DND-41 (cell line): ENCODE measurements at regions not wholly inside any gene's neighbourhood (a gene's known extent, or its start where the extent isn't known, plus 50 kb on each side); places are given as distances from the start of the nearest gene placed in this dataset.
A peak's percentile ranks its signal among the peaks of the same experiment; 100 is the strongest.

Experiments
- ATAC-seq: fragments of 200-7000 bp; cut with Tn5 transposase; 3 replicates; pipeline ENCODE4 v1.9.1; 2021; ENCODE audit warnings: low read depth; ENCODE audit not compliant: insufficient read depth
- DNase-seq: peaks from one replicate; pipeline ENCODE4 v3.0.0-alpha.2; 2020
- H2AFZ ChIP-seq: 2 replicates; pipeline ENCODE4 v1.6.0; 2012; ENCODE audit warnings: low read depth, low read length
- H3K27ac ChIP-seq: 2 replicates; pipeline ENCODE4 v1.5.1; 2012; ENCODE audit warnings: low read length, inconsistent platforms
- H3K27me3 ChIP-seq: fragments of 200-600 bp; sonication (generic); 2 replicates; pipeline ENCODE4 v1.6.0; 2012; ENCODE audit warnings: low read length, mild to moderate bottlenecking, inconsistent platforms; ENCODE audit not compliant: insufficient read depth, poor library complexity
- H3K36me3 ChIP-seq: 2 replicates; pipeline ENCODE4 v1.5.1; 2012; ENCODE audit warnings: low read length, inconsistent platforms; ENCODE audit not compliant: insufficient read depth
- H3K4me1 ChIP-seq: 2 replicates; pipeline ENCODE4 v1.5.1; 2012; ENCODE audit warnings: mild to moderate bottlenecking, low read length; ENCODE audit not compliant: insufficient read depth
- H3K4me2 ChIP-seq: 2 replicates; pipeline ENCODE4 v1.6.0; 2012; ENCODE audit warnings: mild to moderate bottlenecking, moderate library complexity, low read length, inconsistent platforms; ENCODE audit not compliant: insufficient read depth
- H3K4me3 ChIP-seq, 2 experiments: fragments of 200-600 bp in 1 of 2; shearing (Covaris generic) in 1 of 2; 2 replicates each; pipeline ENCODE4 v1.5.1; 2012 to 2016; ENCODE audit warnings: inconsistent platforms in 2 of 2, low read length in 2 of 2, mild to moderate bottlenecking in 2 of 2, low read depth in 1 of 2, moderate library complexity in 1 of 2
- H3K79me2 ChIP-seq: 2 replicates; pipeline ENCODE4 v1.6.0; 2012; ENCODE audit warnings: low read length, inconsistent platforms; ENCODE audit not compliant: insufficient read depth
- H3K9ac ChIP-seq: 2 replicates; pipeline ENCODE4 v1.6.0; 2012; ENCODE audit warnings: low read depth, mild to moderate bottlenecking, inconsistent platforms, low read length, moderate library complexity
- H3K9me3 ChIP-seq: 2 replicates; pipeline ENCODE4 v1.5.1; 2012; ENCODE audit warnings: low read length, moderate library complexity, mild to moderate bottlenecking, inconsistent platforms; ENCODE audit not compliant: insufficient read depth, severe bottlenecking
- H4K20me1 ChIP-seq: 2 replicates; pipeline ENCODE4 v1.6.0; 2012; ENCODE audit warnings: low read length; ENCODE audit not compliant: insufficient read depth
- EZH2 ChIP-seq: IDR thresholded peaks from 3 replicates; pipeline ENCODE4 v1.6.1; 2012; ENCODE audit warnings: borderline replicate concordance, low read depth, mild to moderate bottlenecking, moderate library complexity, low read length, inconsistent platforms; ENCODE audit not compliant: severe bottlenecking
- TF ChIP-seq, protein P1 (sequence below): IDR thresholded peaks from 2 replicates; pipeline ENCODE4 v1.5.1; 2012; ENCODE audit warnings: borderline replicate concordance, low read length, moderate library complexity, mild to moderate bottlenecking; ENCODE audit not compliant: poor library complexity, severe bottlenecking; ENCODE audit errors: extremely low read depth

DNA sequence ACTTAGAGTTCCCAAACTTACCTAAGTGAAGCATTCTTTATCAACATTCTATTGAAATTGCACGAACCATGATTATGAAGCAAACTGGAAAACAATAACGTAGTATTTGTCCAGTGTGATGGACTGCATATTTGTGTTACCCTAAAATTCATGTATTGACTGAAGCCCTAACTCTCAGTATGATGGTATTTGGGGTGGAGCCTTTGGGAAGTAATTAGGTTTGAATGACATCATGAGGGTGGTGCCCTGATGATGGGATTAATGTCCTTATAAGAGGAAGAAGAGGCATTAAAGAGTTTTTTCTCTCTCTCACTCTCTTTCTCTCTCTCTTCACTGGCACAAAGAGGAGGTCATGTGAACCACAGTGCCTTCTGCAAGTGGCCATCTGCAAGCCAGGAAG, 365.4 kb upstream of the PTGER4 start:
- H3K9ac ChIP-seq: no peak overlapping the region
- no peaks in the 10 kb centered on the region for H4K20me1 ChIP-seq
- H3K79me2 ChIP-seq: no peaks in the 10 kb centered on the region
- ATAC-seq (no peak), DNase-seq (no peak)
- no peak overlapping the region for H2AFZ ChIP-seq
- H3K4me3 ChIP-seq: no peak overlapping the region
- no peaks in the 10 kb centered on the region for H3K27me3 ChIP-seq
- H3K9me3 ChIP-seq: no peaks in the 10 kb centered on the region
- no peaks in the 10 kb centered on the region for H3K4me1 ChIP-seq
- no peaks in the 10 kb centered on the region for H3K36me3 ChIP-seq
- TF ChIP-seq EZH2: no peak
- no peak overlapping the region for H3K27ac ChIP-seq
- H3K4me2 ChIP-seq: no peak overlapping the region

DNA sequence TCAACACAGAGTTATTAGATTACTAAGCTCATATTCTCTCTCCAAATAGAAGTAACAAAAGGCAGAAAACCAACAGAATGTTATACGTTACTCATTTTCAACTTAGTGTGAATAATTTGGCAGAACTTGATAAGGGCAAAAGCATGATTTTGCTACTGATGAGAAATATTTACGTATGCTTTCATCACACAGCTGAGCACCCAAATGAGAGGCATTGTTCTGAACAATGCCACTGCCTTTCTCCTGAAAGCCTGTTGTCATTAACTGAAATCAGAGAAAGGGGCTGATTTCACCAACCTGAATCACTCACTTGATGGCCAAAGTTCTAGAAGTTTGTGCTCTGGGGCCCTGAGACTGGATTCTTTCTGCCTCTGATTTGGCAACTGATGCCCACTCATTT, 367.5 kb upstream of the PTGER4 start:
- H3K36me3 ChIP-seq: no peaks in the 10 kb centered on the region
- 0 out of 2 replicates have a peak overlapping the region, but pooled peaks have one; percentile 2 for H2AFZ ChIP-seq
- no peak overlapping the region for H3K9ac ChIP-seq
- no peak overlapping the region for H3K27ac ChIP-seq
- no peak overlapping the region for H3K4me2 ChIP-seq
- H3K79me2 ChIP-seq: no peaks in the 10 kb centered on the region
- TF ChIP-seq, protein P1, sequence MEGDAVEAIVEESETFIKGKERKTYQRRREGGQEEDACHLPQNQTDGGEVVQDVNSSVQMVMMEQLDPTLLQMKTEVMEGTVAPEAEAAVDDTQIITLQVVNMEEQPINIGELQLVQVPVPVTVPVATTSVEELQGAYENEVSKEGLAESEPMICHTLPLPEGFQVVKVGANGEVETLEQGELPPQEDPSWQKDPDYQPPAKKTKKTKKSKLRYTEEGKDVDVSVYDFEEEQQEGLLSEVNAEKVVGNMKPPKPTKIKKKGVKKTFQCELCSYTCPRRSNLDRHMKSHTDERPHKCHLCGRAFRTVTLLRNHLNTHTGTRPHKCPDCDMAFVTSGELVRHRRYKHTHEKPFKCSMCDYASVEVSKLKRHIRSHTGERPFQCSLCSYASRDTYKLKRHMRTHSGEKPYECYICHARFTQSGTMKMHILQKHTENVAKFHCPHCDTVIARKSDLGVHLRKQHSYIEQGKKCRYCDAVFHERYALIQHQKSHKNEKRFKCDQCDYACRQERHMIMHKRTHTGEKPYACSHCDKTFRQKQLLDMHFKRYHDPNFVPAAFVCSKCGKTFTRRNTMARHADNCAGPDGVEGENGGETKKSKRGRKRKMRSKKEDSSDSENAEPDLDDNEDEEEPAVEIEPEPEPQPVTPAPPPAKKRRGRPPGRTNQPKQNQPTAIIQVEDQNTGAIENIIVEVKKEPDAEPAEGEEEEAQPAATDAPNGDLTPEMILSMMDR: no peak
- no peak for TF ChIP-seq EZH2
- no peaks in the 10 kb centered on the region for H4K20me1 ChIP-seq
- H3K4me1 ChIP-seq: no peaks in the 10 kb centered on the region
- ATAC-seq (no peak), DNase-seq (no peak)
- no peak overlapping the region for H3K4me3 ChIP-seq
- no peaks in the 10 kb centered on the region for H3K27me3 ChIP-seq
- H3K9me3 ChIP-seq: no peaks in the 10 kb centered on the region

- ATAC-seq: no peak
- Histone ChIP-seq H3K79me2 (no peaks in the 10 kb centered on the region), H3K4me2 (no peak overlapping the region), H3K27ac (no peak overlapping the region), H3K9me3 (no peaks in the 10 kb centered on the region), H2AFZ (no peak overlapping the region), H3K27me3 (no peaks in the 10 kb centered on the region), H3K4me1 (no peaks in the 10 kb centered on the region), H4K20me1 (no peaks in the 10 kb centered on the region), H3K4me3 (no peak overlapping the region), H3K36me3 (no peaks in the 10 kb centered on the region), H3K9ac (no peak overlapping the region)
- DNase-seq: no peak
- no peak for TF ChIP-seq EZH2
- TF ChIP-seq, protein P1: no peak
Observed at GRCh38 chr5:40309851-40310250, 369.9 kb upstream of the PTGER4 start.

DNA sequence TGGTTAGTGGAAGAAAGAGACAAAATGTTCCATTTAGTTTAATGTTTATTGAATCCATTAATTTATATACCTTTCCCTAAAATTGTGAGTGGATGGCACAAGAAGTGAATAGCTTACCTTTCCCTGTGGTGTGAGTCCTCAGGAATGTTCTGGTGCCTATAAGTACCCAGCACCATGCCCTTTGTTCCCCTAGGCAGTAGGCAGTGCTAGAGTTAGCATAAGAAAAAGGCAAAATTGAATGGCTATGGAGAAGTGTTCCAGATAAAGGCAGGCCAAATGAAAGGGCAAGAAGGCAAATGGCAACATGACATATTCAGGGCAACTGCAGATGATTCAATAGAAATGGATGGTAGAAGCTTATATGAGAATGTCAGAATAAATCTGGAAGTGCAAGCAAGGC, 370.8 kb upstream of the PTGER4 start:
- H4K20me1 ChIP-seq: no peaks in the 10 kb centered on the region
- no peaks in the 10 kb centered on the region for H3K36me3 ChIP-seq
- DNase-seq (no peak), ATAC-seq (no peak)
- H3K4me2 ChIP-seq: no peak overlapping the region
- no peaks in the 10 kb centered on the region for H3K4me1 ChIP-seq
- no peaks in the 10 kb centered on the region for H3K9me3 ChIP-seq
- no peak overlapping the region for H3K4me3 ChIP-seq
- H3K27me3 ChIP-seq: no peaks in the 10 kb centered on the region
- no peak overlapping the region for H3K9ac ChIP-seq
- no peak overlapping the region for H2AFZ ChIP-seq
- H3K27ac ChIP-seq: no peak overlapping the region
- H3K79me2 ChIP-seq: no peaks in the 10 kb centered on the region
- TF ChIP-seq, protein P1: no peak
- no peak for TF ChIP-seq EZH2
